WTC11 (cell line): ENCODE measurements at regions not wholly inside any gene's neighbourhood (a gene's known extent, or its start where the extent isn't known, plus 50 kb on each side); places are given as distances from the start of the nearest gene placed in this dataset.
"Not testable (repeated sequence)": the region's sequence is repeated elsewhere in the genome, so short reads cannot be mapped to it uniquely, and the experiment has no call there.

ENCODE experiments used
- ATAC-seq: fragments of 200-7000 bp; cut with Tn5 transposase; 2 replicates; pipeline ENCODE4 v1.10.0; 2021; ENCODE audit warnings: mild to moderate bottlenecking, moderate library complexity
- CTCF ChIA-PET: fragments of 300-600 bp; sonication (Branson Sonifier 250); formaldehyde crosslinking; loops from one replicate; lab custom pipeline; 2021; ENCODE audit warnings: antibody characterized with exemption; lab: Charles Lee
- POLR2A ChIA-PET: fragments of 350-600 bp; sonication (Branson Sonifier 250); formaldehyde crosslinking; loops from one replicate; lab custom pipeline; 2021; ENCODE audit warnings: antibody characterized with exemption; lab: Charles Lee
- DNase-seq: peaks from one replicate; pipeline ENCODE4 v3.0.0; 2021; ENCODE audit warnings: low spot score
- H3K27ac Mint-ChIP-seq: 2 replicates; pipeline ENCODE4 v1.8.0; 2021; ENCODE audit warnings: mixed read lengths
- H3K27me3 Mint-ChIP-seq: 2 replicates; pipeline ENCODE4 v1.8.0; 2021; ENCODE audit warnings: low read depth, mild to moderate bottlenecking, moderate library complexity, mixed read lengths
- H3K36me3 Mint-ChIP-seq: 2 replicates; pipeline ENCODE4 v1.8.0; 2021; ENCODE audit warnings: mixed read lengths
- H3K4me1 Mint-ChIP-seq: 2 replicates; pipeline ENCODE4 v1.8.0; 2022; ENCODE audit warnings: mixed read lengths
- H3K4me3 Mint-ChIP-seq: 2 replicates; pipeline ENCODE4 v1.8.0; 2021; ENCODE audit warnings: mild to moderate bottlenecking, moderate library complexity, mixed read lengths
- H3K9me3 Mint-ChIP-seq: 2 replicates; pipeline ENCODE4 v1.8.0; 2021; ENCODE audit warnings: mixed read lengths
- ATF1 ChIP-seq: sonication (generic); formaldehyde crosslinking; IDR thresholded peaks from 2 replicates; pipeline ENCODE4 v1.8.1; 2023; ENCODE audit warnings: mild to moderate bottlenecking, moderate library complexity, missing genetic modification reagents
- HMGA2 ChIP-seq: fragments of 250-450 bp; sonication (Bioruptor Pico); IDR thresholded peaks from 2 replicates; pipeline ENCODE4 v1.4.0; 2021; ENCODE audit warnings: mild to moderate bottlenecking, moderate library complexity
- JUN ChIP-seq: sonication (generic); formaldehyde crosslinking; IDR thresholded peaks from 2 replicates; pipeline ENCODE4 v1.8.0; 2023; ENCODE audit warnings: mild to moderate bottlenecking, missing genetic modification reagents
- NR2C2 ChIP-seq: sonication (generic); formaldehyde crosslinking; IDR thresholded peaks from 2 replicates; pipeline ENCODE4 v1.8.0; 2022; ENCODE audit warnings: mild to moderate bottlenecking, missing genetic modification reagents
- PRRX2 ChIP-seq: fragments of 250-450 bp; sonication (Bioruptor Pico); IDR thresholded peaks from 2 replicates; pipeline ENCODE4 v1.8.0; 2021; ENCODE audit warnings: mild to moderate bottlenecking
- SOX15 ChIP-seq: fragments of 250-450 bp; sonication (Bioruptor Pico); IDR thresholded peaks from 2 replicates; pipeline ENCODE4 v1.9.0; 2021; ENCODE audit warnings: mild to moderate bottlenecking
- TF ChIP-seq, protein P1 (sequence below): sonication (generic); formaldehyde crosslinking; IDR thresholded peaks from 2 replicates; pipeline ENCODE4 v1.8.0; 2023; ENCODE audit warnings: missing genetic modification reagents
- TF ChIP-seq, protein P2 (sequence below): fragments of 250-450 bp; sonication (Bioruptor Pico); IDR thresholded peaks from 2 replicates; pipeline ENCODE4 v1.9.0; 2021; ENCODE audit warnings: mild to moderate bottlenecking, borderline replicate concordance
- TF ChIP-seq, protein P3 (sequence below): sonication (generic); formaldehyde crosslinking; IDR thresholded peaks from 2 replicates; pipeline ENCODE4 v1.8.1; 2022; ENCODE audit warnings: missing genetic modification reagents, borderline replicate concordance
- TF ChIP-seq, protein P4 (sequence below): sonication (generic); formaldehyde crosslinking; conservative IDR thresholded peaks from 2 replicates; pipeline ENCODE4 v1.8.1; 2022; ENCODE audit warnings: mild to moderate bottlenecking, missing genetic modification reagents
- TF ChIP-seq, protein P5 (sequence below): sonication (generic); formaldehyde crosslinking; IDR thresholded peaks from 2 replicates; pipeline ENCODE4 v1.8.0; 2022; ENCODE audit warnings: mild to moderate bottlenecking, missing genetic modification reagents

DNA sequence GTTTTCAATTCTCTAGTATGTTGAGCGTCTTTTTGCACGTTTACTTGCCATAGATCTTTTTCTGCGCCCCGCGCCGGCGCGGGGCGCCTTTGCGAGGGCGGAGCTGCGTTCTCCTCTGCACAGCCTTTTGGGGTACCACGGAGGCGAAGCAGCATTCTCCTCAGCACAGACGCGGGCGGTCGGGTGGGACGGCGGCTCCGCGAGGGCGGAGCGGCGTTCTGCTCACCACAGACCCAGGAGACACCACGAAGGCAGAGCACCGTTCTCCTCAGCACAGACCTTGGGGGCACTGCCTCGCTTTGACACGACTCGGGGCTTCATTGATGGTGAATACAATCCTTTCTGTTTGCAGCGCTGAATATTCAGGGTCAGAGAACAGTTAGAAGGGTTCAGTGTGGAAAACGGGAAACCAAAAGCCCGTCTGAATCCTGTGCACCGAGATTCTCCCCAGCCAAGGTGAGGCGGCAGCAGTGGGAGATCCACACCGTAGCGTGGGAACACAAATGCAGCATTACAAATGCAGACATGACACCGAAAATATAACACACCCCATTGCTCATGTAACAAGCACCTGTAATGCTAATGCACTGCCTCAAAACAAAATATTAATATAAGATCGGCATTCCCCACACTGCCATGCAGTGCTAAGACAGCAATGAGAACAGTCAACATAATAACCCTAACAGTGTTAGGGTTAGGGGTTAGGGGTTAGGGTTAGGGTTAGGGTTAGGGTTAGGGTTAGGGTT lies 190.7 kb upstream of the VIPR2 start:
- Mint-ChIP-seq H3K9me3 (peaks cover 35% of the 10 kb centered on the region), H3K36me3 (peaks cover 20% of the 10 kb centered on the region)
- POLR2A ChIA-PET, H3K4me3 Mint-ChIP-seq, ATAC-seq, H3K4me1 Mint-ChIP-seq, H3K27ac Mint-ChIP-seq, CTCF ChIA-PET, H3K27me3 Mint-ChIP-seq: not testable (repeated sequence)
- peak; percentile 12 for DNase-seq

DNA sequence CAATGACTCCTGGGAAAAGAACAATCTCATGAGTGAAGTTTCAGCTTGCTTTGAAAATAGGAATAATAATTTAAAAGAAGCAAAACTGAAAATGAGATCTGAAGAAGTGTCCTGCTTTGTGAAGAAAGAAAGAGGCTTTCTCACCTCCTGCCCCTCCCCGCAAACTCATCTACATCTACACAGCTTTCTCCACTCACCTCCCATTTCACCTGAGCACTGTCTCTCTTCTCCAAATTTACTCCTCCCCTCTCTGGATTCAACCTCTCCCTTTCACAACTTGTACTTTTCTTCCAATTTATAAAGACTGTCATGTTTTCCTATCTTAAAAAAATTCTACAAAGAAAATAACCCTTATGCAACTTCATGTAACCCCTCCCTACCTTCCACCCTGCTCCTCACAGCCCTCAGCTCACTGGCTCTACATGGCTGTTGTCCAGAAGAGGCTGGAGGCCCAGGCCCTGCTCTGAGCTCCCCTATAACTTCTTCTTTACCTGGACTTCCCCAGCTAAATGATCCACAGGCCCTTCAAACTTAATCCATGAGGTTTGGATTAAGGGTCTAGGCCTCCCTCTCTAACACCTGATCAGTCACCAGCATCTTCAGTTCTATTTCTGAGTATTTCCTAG lies 188.3 kb upstream of the VIPR2 start:
- ATAC-seq, H3K27ac Mint-ChIP-seq, POLR2A ChIA-PET, H3K4me3 Mint-ChIP-seq, H3K27me3 Mint-ChIP-seq, H3K4me1 Mint-ChIP-seq, DNase-seq, CTCF ChIA-PET: not testable (repeated sequence)
- H3K9me3 Mint-ChIP-seq, result peaks cover 53% of the 10 kb centered on the region
- peaks cover 29% of the 10 kb centered on the region for H3K36me3 Mint-ChIP-seq

DNA sequence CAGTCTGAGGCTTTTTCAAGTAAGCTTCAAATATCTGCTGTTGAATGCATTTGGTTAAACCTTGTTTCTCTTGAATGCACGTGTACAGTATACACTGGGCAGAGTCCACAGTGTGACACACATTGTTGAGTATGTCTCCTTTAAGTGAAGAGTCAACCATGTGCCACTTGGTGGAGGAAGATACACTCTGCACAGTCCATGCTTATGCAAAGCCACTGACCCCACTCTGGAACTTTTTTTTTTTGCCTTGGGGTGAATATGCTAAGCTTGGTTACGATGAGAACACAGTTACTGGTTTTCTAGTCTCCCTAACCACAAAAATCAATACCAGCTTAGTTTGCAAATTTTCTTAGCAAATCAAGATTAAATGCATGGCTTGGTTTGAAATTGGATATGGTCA lies 186.8 kb upstream of the VIPR2 start:
- Mint-ChIP-seq H3K9me3 (peaks cover 65% of the 10 kb centered on the region), H3K4me3 (no peak overlapping the region), H3K27me3 (peaks cover 6% of the 10 kb centered on the region), H3K4me1 (no peaks in the 10 kb centered on the region), H3K36me3 (peaks cover 40% of the 10 kb centered on the region), H3K27ac (no peak overlapping the region)
- CTCF ChIA-PET, result no interaction called here
- no peak for DNase-seq
- POLR2A ChIA-PET, result no interaction called here
- no peak for ATAC-seq
- TF ChIP-seq, protein P1, sequence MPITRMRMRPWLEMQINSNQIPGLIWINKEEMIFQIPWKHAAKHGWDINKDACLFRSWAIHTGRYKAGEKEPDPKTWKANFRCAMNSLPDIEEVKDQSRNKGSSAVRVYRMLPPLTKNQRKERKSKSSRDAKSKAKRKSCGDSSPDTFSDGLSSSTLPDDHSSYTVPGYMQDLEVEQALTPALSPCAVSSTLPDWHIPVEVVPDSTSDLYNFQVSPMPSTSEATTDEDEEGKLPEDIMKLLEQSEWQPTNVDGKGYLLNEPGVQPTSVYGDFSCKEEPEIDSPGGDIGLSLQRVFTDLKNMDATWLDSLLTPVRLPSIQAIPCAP (CRISPR knock-in tag), result no peak
- TF ChIP-seq JUN (no peak), PRRX2 (CRISPR knock-in tag) (no peak), HMGA2 (CRISPR knock-in tag) (no peak), SOX15 (CRISPR knock-in tag) (no peak)
- TF ChIP-seq, protein P2, sequence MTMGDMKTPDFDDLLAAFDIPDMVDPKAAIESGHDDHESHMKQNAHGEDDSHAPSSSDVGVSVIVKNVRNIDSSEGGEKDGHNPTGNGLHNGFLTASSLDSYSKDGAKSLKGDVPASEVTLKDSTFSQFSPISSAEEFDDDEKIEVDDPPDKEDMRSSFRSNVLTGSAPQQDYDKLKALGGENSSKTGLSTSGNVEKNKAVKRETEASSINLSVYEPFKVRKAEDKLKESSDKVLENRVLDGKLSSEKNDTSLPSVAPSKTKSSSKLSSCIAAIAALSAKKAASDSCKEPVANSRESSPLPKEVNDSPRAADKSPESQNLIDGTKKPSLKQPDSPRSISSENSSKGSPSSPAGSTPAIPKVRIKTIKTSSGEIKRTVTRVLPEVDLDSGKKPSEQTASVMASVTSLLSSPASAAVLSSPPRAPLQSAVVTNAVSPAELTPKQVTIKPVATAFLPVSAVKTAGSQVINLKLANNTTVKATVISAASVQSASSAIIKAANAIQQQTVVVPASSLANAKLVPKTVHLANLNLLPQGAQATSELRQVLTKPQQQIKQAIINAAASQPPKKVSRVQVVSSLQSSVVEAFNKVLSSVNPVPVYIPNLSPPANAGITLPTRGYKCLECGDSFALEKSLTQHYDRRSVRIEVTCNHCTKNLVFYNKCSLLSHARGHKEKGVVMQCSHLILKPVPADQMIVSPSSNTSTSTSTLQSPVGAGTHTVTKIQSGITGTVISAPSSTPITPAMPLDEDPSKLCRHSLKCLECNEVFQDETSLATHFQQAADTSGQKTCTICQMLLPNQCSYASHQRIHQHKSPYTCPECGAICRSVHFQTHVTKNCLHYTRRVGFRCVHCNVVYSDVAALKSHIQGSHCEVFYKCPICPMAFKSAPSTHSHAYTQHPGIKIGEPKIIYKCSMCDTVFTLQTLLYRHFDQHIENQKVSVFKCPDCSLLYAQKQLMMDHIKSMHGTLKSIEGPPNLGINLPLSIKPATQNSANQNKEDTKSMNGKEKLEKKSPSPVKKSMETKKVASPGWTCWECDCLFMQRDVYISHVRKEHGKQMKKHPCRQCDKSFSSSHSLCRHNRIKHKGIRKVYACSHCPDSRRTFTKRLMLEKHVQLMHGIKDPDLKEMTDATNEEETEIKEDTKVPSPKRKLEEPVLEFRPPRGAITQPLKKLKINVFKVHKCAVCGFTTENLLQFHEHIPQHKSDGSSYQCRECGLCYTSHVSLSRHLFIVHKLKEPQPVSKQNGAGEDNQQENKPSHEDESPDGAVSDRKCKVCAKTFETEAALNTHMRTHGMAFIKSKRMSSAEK (CRISPR knock-in tag), result no peak

DNA sequence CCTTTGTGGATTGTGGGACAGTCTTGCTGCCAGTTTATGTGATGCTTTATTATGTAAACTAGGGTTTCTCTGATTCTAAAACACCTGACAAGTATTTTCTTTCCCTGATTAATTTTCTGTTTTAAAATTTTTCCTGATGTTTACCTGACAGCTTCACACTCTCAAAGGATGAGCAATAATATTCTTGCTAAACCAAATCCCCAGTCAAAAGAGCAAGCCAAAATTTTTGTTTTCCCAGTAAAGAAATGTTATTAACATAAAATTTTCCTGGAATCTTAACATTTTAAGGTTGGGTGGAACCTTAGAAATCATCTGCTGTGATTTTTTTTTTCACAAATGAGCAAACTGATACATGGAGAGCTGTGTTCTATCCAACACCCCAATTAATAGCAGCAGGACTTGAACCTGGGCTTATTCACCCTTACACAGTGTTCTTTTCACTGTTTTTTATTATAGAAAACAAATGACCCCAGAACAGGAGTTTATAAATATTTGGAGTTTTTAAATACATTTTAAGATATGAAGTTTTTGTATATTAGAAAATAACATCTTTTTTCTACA lies 185.2 kb upstream of the VIPR2 start:
- Mint-ChIP-seq H3K27ac (no peak overlapping the region), H3K4me1 (no peaks in the 10 kb centered on the region), H3K4me3 (no peak overlapping the region), H3K27me3 (peaks cover 9% of the 10 kb centered on the region), H3K9me3 (peaks cover 73% of the 10 kb centered on the region), H3K36me3 (peaks cover 49% of the 10 kb centered on the region)
- TF ChIP-seq, protein P3, sequence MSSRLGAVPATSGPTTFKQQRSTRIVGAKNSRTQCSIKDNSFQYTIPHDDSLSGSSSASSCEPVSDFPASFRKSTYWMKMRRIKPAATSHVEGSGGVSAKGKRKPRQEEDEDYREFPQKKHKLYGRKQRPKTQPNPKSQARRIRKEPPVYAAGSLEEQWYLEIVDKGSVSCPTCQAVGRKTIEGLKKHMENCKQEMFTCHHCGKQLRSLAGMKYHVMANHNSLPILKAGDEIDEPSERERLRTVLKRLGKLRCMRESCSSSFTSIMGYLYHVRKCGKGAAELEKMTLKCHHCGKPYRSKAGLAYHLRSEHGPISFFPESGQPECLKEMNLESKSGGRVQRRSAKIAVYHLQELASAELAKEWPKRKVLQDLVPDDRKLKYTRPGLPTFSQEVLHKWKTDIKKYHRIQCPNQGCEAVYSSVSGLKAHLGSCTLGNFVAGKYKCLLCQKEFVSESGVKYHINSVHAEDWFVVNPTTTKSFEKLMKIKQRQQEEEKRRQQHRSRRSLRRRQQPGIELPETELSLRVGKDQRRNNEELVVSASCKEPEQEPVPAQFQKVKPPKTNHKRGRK, result no peak
- TF ChIP-seq ATF1 (CRISPR knock-in tag) (no peak), NR2C2 (no peak)
- TF ChIP-seq, protein P4, sequence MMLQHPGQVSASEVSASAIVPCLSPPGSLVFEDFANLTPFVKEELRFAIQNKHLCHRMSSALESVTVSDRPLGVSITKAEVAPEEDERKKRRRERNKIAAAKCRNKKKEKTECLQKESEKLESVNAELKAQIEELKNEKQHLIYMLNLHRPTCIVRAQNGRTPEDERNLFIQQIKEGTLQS (CRISPR knock-in tag), result no peak
- TF ChIP-seq, protein P5, sequence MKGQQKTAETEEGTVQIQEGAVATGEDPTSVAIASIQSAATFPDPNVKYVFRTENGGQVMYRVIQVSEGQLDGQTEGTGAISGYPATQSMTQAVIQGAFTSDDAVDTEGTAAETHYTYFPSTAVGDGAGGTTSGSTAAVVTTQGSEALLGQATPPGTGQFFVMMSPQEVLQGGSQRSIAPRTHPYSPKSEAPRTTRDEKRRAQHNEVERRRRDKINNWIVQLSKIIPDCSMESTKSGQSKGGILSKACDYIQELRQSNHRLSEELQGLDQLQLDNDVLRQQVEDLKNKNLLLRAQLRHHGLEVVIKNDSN (CRISPR knock-in tag), result no peak
- CTCF ChIA-PET, result no interaction called here
- no peak for DNase-seq
- POLR2A ChIA-PET, result no interaction called here
- ATAC-seq, result no peak
